Activated T-helper 1 cell treated with anti-CD3 and anti-CD28 coated beads, Interleukin-12 subunit alpha, Interleukin-12 subunit beta, Interleukin-2, Interleukin-4 antibody, amounts not matched to agents 30 ng/mL and 10 ng/mL and 1 ng/mL, durations not matched to agents 14 hours and 24 hours and 36 hours (primary cell): ENCODE measurements at regions not wholly inside any gene's neighbourhood (a gene's known extent, or its start where the extent isn't known, plus 50 kb on each side); places are given as distances from the start of the nearest gene placed in this dataset.
"Not testable (repeated sequence)": the region's sequence is repeated elsewhere in the genome, so short reads cannot be mapped to it uniquely, and the experiment has no call there.

Source experiments
- DNase-seq: peaks from one replicate; pipeline ENCODE4 v3.0.0; 2021; ENCODE audit warnings: low spot score
- H3K27ac Mint-ChIP-seq: one replicate; pipeline ENCODE4 v1.8.0; 2021; ENCODE audit warnings: mild to moderate bottlenecking, mixed read lengths
- H3K27me3 Mint-ChIP-seq: one replicate; pipeline ENCODE4 v1.8.0; 2022; ENCODE audit warnings: mild to moderate bottlenecking, moderate library complexity, mixed read lengths; ENCODE audit not compliant: insufficient read depth
- H3K36me3 Mint-ChIP-seq: one replicate; pipeline ENCODE4 v1.8.0; 2021; ENCODE audit warnings: low read depth, mixed read lengths
- H3K4me1 Mint-ChIP-seq: one replicate; pipeline ENCODE4 v1.8.0; 2021; ENCODE audit warnings: low read depth, mixed read lengths
- H3K4me3 Mint-ChIP-seq: one replicate; pipeline ENCODE4 v1.8.0; 2021; ENCODE audit warnings: mild to moderate bottlenecking, moderate library complexity, mixed read lengths
- H3K9me3 Mint-ChIP-seq: one replicate; pipeline ENCODE4 v1.8.0; 2021; ENCODE audit warnings: mixed read lengths
- intact Hi-C: fragments of 100-400 bp; cut with micrococcal nuclease; formaldehyde crosslinking; loops from one replicate; pipeline ENCODE4 v1.15.1; 2024

DNA sequence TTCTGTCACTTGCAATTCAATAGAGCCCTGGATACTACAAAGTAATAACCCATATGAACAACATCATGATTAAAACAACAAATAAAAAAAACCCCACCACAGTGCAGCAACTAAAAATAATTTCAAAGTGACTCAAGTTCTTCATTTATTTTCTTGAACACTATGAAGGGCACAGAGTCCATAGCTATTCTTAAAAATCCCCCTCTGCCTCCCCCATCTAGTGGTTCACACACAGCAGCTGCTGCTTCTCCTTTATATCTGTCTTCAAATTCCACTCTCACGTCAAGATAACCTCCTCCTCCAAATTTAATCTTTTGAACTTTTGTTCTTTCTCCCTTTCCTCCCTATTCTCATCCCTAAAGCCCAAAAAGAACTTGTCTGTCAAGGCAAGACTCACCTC, 591.3 kb downstream of the ZEB2 start:
- H3K9me3 Mint-ChIP-seq: no peaks in the 10 kb centered on the region
- H3K27ac Mint-ChIP-seq: no peak overlapping the region
- no peaks in the 10 kb centered on the region for H3K4me1 Mint-ChIP-seq
- no peak for DNase-seq
- no peaks in the 10 kb centered on the region for H3K36me3 Mint-ChIP-seq
- no peak overlapping the region for H3K4me3 Mint-ChIP-seq
- H3K27me3 Mint-ChIP-seq: peaks cover 34% of the 10 kb centered on the region
- intact Hi-C loops: no loop called here

DNA sequence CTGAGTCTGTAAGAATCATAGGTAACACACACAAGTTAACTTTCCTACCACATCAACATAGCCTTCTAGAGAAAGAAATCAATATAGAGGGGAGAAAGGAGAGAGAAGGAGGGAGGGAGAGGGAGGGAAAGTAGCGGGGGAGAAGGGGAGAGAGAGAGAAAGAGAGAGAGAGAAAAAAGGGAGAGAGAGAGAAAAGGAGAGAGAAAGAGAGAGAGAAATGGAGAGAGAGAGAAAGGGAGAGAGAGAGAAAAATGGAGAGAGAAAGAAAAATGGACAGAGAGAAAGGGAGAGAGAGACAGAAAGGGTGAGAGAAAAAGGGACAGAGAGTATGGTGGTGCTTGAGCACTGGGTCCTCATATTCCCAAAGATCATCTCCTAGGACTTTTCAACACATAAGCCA, 591.7 kb downstream of the ZEB2 start:
- Mint-ChIP-seq H3K4me1 (no peaks in the 10 kb centered on the region), H3K9me3 (no peaks in the 10 kb centered on the region), H3K27me3 (peaks cover 30% of the 10 kb centered on the region), H3K27ac (no peak overlapping the region), H3K4me3 (no peak overlapping the region), H3K36me3 (no peaks in the 10 kb centered on the region)
- DNase-seq: no peak
- intact Hi-C loops: no loop called here

DNA sequence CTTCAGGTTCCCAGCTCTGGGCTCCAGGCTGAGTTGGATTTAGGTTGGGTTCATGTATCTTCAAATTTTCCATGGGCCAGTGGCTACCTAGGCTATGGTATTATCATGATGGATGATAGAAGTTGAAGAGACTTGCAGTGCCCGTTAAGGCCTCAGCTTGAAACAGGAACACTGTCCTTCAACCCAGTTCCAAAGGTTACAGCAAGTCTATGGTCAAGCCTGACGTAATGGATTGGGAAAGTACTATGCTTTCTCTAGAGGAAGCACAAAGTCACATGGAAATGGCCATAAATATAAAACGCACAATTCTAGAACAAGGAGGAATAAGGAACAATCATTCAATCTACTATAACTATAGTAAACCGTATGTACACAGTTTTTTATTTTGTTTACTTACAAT, 593.2 kb downstream of the ZEB2 start:
- no peaks in the 10 kb centered on the region for H3K36me3 Mint-ChIP-seq
- intact Hi-C loops: no loop called here
- H3K9me3 Mint-ChIP-seq: peaks cover 6% of the 10 kb centered on the region
- no peaks in the 10 kb centered on the region for H3K4me1 Mint-ChIP-seq
- H3K27me3 Mint-ChIP-seq: peaks cover 23% of the 10 kb centered on the region
- H3K27ac Mint-ChIP-seq: no peak overlapping the region
- no peak for DNase-seq
- no peak overlapping the region for H3K4me3 Mint-ChIP-seq

GRCh38 chr2:143922261-143922830, 597.6 kb downstream of the ZEB2 start:
- H3K27me3 Mint-ChIP-seq, H3K4me3 Mint-ChIP-seq, DNase-seq, H3K36me3 Mint-ChIP-seq, H3K4me1 Mint-ChIP-seq, intact Hi-C loops, H3K27ac Mint-ChIP-seq: not testable (repeated sequence)
- H3K9me3 Mint-ChIP-seq: peaks cover 22% of the 10 kb centered on the region

- no peaks in the 10 kb centered on the region for H3K36me3 Mint-ChIP-seq
- no peak overlapping the region for H3K4me3 Mint-ChIP-seq
- peaks cover 4% of the 10 kb centered on the region for H3K27me3 Mint-ChIP-seq
- no peak overlapping the region for H3K27ac Mint-ChIP-seq
- DNase-seq: no peak
- H3K9me3 Mint-ChIP-seq: peaks cover 22% of the 10 kb centered on the region
- intact Hi-C loops: no loop called here
- no peaks in the 10 kb centered on the region for H3K4me1 Mint-ChIP-seq
Measured at GRCh38 chr2:143918465-143918989, 601.4 kb downstream of the ZEB2 start.

GRCh38 chr2:143916781-143917180, 603.1 kb downstream of the ZEB2 start:
- H3K36me3 Mint-ChIP-seq: no peaks in the 10 kb centered on the region
- no peak overlapping the region for H3K27ac Mint-ChIP-seq
- H3K9me3 Mint-ChIP-seq: peaks cover 16% of the 10 kb centered on the region
- DNase-seq: no peak
- intact Hi-C loops: no loop called here
- H3K4me3 Mint-ChIP-seq: no peak overlapping the region
- no peaks in the 10 kb centered on the region for H3K4me1 Mint-ChIP-seq
- no peaks in the 10 kb centered on the region for H3K27me3 Mint-ChIP-seq

- Mint-ChIP-seq H3K4me3 (no peak overlapping the region), H3K36me3 (no peaks in the 10 kb centered on the region), H3K4me1 (no peaks in the 10 kb centered on the region), H3K27ac (no peak overlapping the region), H3K9me3 (no peaks in the 10 kb centered on the region), H3K27me3 (peaks cover 11% of the 10 kb centered on the region)
- no peak for DNase-seq
- intact Hi-C loops: no loop called here
Measured at GRCh38 chr2:143909577-143910353, 610.2 kb downstream of the ZEB2 start.

- Mint-ChIP-seq H3K27me3 (peaks cover 15% of the 10 kb centered on the region), H3K4me1 (no peaks in the 10 kb centered on the region), H3K27ac (no peak overlapping the region), H3K4me3 (no peak overlapping the region), H3K36me3 (no peaks in the 10 kb centered on the region), H3K9me3 (no peaks in the 10 kb centered on the region)
- DNase-seq: no peak
- intact Hi-C loops: no loop called here
Measured at GRCh38 chr2:143908843-143909242, 611.1 kb downstream of the ZEB2 start.

DNA sequence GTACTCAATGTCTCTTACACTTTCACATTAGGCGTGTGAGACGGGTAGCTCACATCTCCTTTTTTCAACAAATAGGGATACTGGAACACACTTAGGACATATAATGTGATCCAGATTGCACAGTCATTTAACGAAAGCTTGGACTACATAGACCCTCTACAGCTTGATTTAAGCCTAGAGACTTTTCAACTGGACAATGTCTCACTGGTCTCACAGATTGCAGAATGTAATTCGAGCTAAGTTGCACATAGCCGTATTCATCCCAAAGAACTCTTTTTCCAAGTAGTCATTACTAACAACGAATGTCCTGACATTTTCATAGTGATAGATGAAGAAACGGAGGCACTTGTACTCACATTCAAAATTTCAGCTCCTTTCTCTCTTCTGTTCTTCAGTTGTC, 612.1 kb downstream of the ZEB2 start:
- no peak overlapping the region for H3K27ac Mint-ChIP-seq
- intact Hi-C loops: no loop called here
- no peak for DNase-seq
- H3K9me3 Mint-ChIP-seq: no peaks in the 10 kb centered on the region
- H3K36me3 Mint-ChIP-seq: no peaks in the 10 kb centered on the region
- H3K4me1 Mint-ChIP-seq: peaks cover 6% of the 10 kb centered on the region
- peaks cover 17% of the 10 kb centered on the region for H3K27me3 Mint-ChIP-seq
- H3K4me3 Mint-ChIP-seq: no peak overlapping the region

DNA sequence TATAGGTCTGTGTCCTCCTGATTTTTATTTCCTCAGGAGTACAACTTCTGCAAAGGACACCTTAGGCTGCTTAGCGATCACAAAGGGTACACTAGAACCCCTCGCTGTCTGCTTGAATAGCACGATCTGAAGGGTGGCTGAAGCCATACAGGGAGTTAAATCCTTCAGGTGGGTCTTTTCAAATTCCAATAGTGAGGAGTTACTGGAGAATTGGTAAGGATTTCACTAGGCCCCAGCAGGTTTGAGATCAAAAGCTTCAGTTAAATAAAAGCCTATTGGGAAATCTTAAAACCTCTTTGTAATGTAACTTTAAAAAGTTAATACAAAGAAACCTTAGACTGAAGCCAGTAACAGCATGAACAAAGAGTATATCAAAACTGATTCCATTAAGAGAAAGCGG, 613.1 kb downstream of the ZEB2 start:
- H3K9me3 Mint-ChIP-seq: no peaks in the 10 kb centered on the region
- DNase-seq: no peak
- H3K27me3 Mint-ChIP-seq: peaks cover 17% of the 10 kb centered on the region
- H3K27ac Mint-ChIP-seq: no peak overlapping the region
- H3K36me3 Mint-ChIP-seq: no peaks in the 10 kb centered on the region
- intact Hi-C loops: no loop called here
- peaks cover 6% of the 10 kb centered on the region for H3K4me1 Mint-ChIP-seq
- H3K4me3 Mint-ChIP-seq: no peak overlapping the region

GRCh38 chr2:143905587-143905986, 614.3 kb downstream of the ZEB2 start:
- H3K36me3 Mint-ChIP-seq: no peaks in the 10 kb centered on the region
- no peaks in the 10 kb centered on the region for H3K9me3 Mint-ChIP-seq
- H3K4me1 Mint-ChIP-seq: peaks cover 19% of the 10 kb centered on the region
- DNase-seq: no peak
- peaks cover 17% of the 10 kb centered on the region for H3K27me3 Mint-ChIP-seq
- intact Hi-C loops: no loop called here
- H3K4me3 Mint-ChIP-seq: no peak overlapping the region
- H3K27ac Mint-ChIP-seq: no peak overlapping the region

GRCh38 chr2:143903172-143903856, 616.6 kb downstream of the ZEB2 start:
- intact Hi-C loops: loop anchor here (5.0 kb wide), 2 partner anchors 34 to 279 kb away; no protein-coding TSS in a partner anchor
- Mint-ChIP-seq H3K27me3 (peaks cover 18% of the 10 kb centered on the region), H3K36me3 (no peaks in the 10 kb centered on the region), H3K4me3 (no peak overlapping the region), H3K4me1 (peaks cover 20% of the 10 kb centered on the region), H3K9me3 (no peaks in the 10 kb centered on the region), H3K27ac (no peak overlapping the region)
- DNase-seq: no peak

- peaks cover 23% of the 10 kb centered on the region for H3K27me3 Mint-ChIP-seq
- no peaks in the 10 kb centered on the region for H3K36me3 Mint-ChIP-seq
- H3K9me3 Mint-ChIP-seq: no peaks in the 10 kb centered on the region
- H3K4me3 Mint-ChIP-seq: no peak overlapping the region
- H3K27ac Mint-ChIP-seq: no peak overlapping the region
- DNase-seq: no peak
- peaks cover 20% of the 10 kb centered on the region for H3K4me1 Mint-ChIP-seq
- intact Hi-C loops: loop anchor here (1.0 to 5.0 kb wide), 5 partner anchors 36 to 423 kb away; no protein-coding TSS in a partner anchor
Measured at GRCh38 chr2:143901185-143901842, 618.6 kb downstream of the ZEB2 start.
